Stimulated activated CD8-positive, alpha-beta memory T cell treated with anti-CD3 and anti-CD28 coated beads, Interleukin-2, amount 100 ng/mL, for 1 hour (primary cell): ENCODE measurements at regions not wholly inside any gene's neighbourhood (a gene's known extent, or its start where the extent isn't known, plus 50 kb on each side); places are given as distances from the start of the nearest gene placed in this dataset.
"Not testable (repeated sequence)": the region's sequence is repeated elsewhere in the genome, so short reads cannot be mapped to it uniquely, and the experiment has no call there.

Experiments used
- DNase-seq, 2 donors: peaks; one replicate each; pipeline ENCODE4 v3.0.0-alpha.2; 2020; ENCODE audit warnings: low read depth in 2 of 2

DNA sequence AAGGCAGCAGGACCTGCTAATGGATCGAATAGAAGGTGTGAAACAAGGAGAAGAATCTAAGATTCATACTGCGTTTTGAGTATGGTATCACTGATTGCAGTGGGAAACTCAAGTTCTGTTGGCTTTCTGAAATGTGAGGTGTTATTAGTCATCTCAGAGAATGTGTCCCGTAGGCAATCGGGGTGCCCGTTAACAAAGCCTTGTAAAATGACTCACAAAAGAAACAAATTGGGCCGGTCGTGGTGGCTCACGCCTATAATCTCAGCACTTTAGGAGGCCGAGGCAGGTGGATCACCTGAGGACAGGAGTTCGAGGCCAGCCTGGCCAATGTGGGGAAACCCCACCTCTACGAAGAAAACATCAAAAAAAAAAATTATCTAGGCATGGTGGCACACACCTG is 118.2 kb upstream of the C7orf33 start:
- DNase-seq = no peak

DNA sequence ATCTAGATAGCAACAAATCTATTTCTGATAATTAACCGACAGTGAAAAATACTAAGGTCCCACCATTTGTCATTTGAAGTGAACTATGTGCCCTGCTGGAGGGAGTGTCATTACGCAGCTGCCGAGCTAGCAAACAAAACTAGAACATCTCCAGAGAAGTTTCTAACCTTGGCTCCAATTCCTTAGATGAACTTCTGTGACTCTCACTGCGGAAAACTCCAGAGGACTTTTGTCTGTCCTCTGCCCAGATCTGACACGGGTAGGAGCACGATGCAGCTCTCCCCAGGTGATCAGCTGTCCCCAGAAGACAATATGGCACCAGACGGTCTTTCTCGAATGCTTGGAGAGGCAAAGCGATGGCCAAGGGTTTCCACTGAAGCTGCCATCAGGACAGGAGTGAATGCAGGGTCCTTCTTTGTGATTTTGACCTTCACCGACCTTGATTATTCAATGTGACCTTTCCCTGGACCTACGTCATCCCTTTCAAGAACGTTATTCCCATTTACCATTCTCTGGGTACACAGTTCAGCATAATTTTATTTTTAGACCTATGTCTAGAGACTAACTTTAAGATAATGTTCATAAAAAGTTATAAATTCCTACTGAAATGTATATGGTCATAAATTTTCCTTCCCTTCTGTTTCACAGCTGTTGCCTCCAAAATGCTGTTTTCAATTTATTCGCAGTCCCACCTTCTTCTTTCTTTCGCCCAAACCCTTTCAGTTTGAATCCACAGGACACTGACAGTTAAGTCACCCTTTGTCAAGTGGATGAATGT is 116.7 kb upstream of the C7orf33 start:
- no peak for DNase-seq

- DNase-seq = no peak
Observed at GRCh38 chr7:148474481-148475025, 116.0 kb upstream of the C7orf33 start.

GRCh38 chr7:148478551-148478950 is 112.0 kb upstream of the C7orf33 start:
- DNase-seq = no peak

DNA sequence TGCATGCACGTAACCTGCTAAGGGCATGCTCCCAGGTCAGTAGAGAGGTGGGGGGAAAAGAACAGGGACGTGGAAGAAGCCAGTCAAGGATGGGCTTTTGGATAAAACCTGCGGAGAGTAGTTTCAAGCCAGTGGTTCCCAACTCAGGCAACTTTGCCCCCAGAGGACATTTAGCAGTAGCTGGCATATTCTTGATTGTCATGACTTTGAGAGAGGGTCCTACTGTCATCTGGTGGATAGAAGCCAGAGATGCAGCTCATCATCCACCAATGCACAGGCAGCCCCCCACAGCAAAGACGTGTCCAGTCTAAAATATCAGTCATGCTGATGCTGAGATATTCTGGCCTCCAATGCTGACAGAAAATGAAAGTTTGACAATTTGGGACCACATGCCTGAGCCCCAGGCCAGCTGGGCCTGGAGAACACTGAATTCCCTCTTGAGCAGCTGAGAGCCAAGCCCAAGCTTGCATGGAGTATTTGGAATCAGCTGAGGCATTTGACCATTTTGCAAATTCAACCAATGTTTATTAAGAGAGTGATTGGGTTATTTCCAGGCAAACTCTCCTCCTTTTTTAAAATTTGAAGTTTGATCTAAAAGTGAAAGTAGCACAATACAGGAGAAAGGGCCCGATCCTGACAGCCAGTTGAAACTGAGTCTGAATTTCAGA is 110.0 kb upstream of the C7orf33 start:
- DNase-seq = no peak

DNA sequence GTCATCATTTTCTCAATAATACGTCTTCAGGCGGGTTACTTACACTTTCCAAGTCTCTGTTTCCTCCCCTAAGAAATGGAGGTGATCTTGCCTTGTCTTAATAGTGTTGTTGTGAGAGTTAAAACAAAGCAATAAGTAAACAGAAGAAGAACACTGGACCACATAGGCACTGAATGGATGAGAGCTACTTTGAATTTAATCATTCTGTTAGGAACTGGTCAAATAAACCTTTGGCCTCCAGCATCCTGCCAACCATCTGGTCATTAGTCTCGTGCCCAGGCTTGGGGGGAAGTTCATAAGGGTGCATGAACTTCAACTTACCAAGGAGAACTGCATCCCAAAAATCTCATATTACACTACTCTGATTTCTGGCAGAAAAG is 109.4 kb upstream of the C7orf33 start:
- no peak for DNase-seq

- no peak for DNase-seq
Observed at GRCh38 chr7:148481971-148482626, 108.5 kb upstream of the C7orf33 start.

- DNase-seq = no peak
Observed at GRCh38 chr7:148483515-148484308, 106.9 kb upstream of the C7orf33 start.

- DNase-seq = no peak
Observed at GRCh38 chr7:148484486-148484885, 106.1 kb upstream of the C7orf33 start.

GRCh38 chr7:148485618-148486017 is 104.9 kb upstream of the C7orf33 start:
- DNase-seq = no peak

GRCh38 chr7:148486937-148487336 is 103.6 kb upstream of the C7orf33 start:
- no peak for DNase-seq

DNA sequence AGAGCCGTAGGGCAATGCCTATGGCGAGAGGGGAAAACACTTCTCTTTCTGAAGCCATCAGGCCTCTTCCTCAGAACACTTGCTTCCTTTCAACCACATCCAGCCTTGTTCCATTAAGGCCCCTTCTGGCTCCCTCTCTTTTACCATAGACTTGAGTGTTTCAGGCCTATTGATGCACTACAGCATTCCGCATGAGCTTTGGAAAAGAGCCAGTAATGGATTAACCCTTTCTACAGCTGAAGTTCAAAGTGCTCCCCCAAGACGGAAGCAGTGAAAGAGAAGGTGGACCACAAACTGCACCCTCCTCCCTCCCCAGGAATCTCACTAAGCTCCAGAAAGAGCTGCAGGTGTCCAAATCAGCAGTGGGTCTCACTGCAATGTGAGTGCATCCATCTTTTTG is 102.7 kb upstream of the C7orf33 start:
- DNase-seq = no peak

- DNase-seq = no peak
Observed at GRCh38 chr7:148489678-148490077, 100.9 kb upstream of the C7orf33 start.

- DNase-seq = no peak
Observed at GRCh38 chr7:148492157-148492860, 98.3 kb upstream of the C7orf33 start.

GRCh38 chr7:148495605-148496004 is 95.0 kb upstream of the C7orf33 start:
- DNase-seq = no peak

- DNase-seq = no peak
Observed at GRCh38 chr7:148500978-148501377, 89.6 kb upstream of the C7orf33 start.

DNA sequence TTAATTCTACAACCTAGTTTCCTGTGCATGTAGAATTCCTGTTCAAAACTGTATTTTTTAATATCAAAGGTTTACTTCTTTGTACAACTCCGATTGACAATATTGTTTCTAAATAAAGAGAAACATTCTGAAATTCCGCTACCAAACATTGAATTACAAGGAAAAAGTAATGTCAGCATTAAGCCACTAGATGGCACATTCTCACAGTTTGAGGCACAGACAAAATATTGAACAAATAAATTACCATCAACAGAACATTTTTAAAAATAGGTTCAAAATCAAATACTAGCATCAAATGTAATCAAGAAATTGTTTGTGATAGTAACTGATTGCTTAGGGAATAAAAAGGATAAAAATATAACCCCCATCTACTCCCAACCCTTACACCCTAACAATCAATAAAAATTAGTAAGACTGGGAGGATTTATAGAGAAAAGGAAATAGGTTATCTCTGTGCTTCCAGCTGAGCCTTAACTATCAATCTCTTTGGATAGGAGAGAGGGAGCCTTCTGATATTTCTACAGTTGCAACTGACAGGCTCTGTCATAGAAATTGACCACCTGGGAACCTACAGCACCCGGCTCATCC is 86.6 kb upstream of the C7orf33 start:
- DNase-seq = no peak

DNA sequence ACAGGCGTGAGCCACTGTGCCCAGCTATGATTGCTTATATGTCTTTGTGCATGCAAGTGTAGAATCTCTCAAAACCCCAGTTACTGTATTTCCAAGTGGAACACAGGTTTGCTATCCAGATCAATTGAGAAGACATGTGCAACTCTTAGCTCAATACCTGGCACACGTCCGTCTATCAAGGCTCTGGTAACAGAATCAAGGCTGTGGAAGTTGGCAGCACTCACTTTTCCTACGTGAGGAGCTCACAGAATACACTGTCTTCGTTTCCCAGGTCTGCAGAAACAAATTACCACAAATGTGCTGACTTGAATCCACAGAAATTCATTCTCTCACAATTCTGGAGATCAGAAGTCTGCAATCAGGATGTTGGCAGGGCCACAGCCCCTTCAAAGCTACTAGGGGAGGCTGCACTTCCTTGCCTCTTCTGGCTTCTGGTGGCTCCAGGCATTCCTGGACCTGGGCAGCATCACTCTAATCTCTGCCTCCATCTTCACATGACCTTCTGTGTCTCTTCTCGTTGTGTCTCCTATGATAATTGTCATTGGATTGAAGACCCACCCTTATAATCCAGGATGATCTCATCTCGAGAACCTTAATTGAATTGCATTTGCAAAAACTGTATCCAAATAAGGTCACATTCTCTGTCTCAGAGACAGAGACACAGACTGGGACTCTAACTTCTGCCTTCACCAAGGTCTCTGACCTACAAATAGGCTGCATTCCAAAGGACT is 84.8 kb upstream of the C7orf33 start:
- no peak for DNase-seq

GRCh38 chr7:148507064-148507573 is 83.4 kb upstream of the C7orf33 start:
- DNase-seq = not testable (repeated sequence)

GRCh38 chr7:148507787-148508186 is 82.8 kb upstream of the C7orf33 start:
- DNase-seq = no peak
